Lower leg skin (tissue), 3 donors: ENCODE measurements at regions not wholly inside any gene's neighbourhood (a gene's known extent, or its start where the extent isn't known, plus 50 kb on each side); places are given as distances from the start of the nearest gene placed in this dataset.

Experiments
- POLR2A ChIP-seq, 2 donors: fragments of 450-650 bp; IDR thresholded peaks; one replicate each; pipeline ENCODE4 v1.6.1; 2016 to 2017; ENCODE audit warnings: antibody characterized with exemption in 2 of 2, mild to moderate bottlenecking in 1 of 2, moderate library complexity in 1 of 2
- TF ChIP-seq, protein P1 (sequence below), 3 donors: fragments of 450-650 bp; IDR thresholded peaks; one replicate each; pipeline ENCODE4 v1.5.1; 2016; ENCODE audit warnings: antibody characterized with exemption in 3 of 3, mild to moderate bottlenecking in 3 of 3, moderate library complexity in 2 of 3

DNA sequence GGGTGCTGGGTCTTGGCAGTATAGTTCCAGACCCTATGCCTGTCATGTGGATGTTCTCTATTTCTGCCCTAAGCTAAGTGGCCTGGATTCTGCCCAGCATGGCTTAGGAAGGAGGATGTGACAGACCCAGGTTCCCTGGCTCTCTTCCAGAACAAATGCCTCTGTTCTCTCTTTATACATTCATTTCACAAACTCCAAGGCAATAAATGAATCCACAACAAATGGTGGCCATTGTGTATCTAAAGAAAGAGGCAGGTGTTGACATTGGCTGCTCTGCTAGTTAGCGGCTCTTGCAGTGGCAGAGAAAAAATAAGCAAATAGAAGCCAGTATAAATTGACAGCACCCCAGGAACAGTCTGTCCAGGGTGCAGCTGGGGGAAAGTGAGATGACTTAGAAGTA, 298.6 kb downstream of the SUCLG1 start:
- TF ChIP-seq, protein P1, sequence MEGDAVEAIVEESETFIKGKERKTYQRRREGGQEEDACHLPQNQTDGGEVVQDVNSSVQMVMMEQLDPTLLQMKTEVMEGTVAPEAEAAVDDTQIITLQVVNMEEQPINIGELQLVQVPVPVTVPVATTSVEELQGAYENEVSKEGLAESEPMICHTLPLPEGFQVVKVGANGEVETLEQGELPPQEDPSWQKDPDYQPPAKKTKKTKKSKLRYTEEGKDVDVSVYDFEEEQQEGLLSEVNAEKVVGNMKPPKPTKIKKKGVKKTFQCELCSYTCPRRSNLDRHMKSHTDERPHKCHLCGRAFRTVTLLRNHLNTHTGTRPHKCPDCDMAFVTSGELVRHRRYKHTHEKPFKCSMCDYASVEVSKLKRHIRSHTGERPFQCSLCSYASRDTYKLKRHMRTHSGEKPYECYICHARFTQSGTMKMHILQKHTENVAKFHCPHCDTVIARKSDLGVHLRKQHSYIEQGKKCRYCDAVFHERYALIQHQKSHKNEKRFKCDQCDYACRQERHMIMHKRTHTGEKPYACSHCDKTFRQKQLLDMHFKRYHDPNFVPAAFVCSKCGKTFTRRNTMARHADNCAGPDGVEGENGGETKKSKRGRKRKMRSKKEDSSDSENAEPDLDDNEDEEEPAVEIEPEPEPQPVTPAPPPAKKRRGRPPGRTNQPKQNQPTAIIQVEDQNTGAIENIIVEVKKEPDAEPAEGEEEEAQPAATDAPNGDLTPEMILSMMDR (IDR thresholded peaks at IDR 0.05) = no peak
- no peak for TF ChIP-seq POLR2A (IDR thresholded peaks at IDR 0.05)
